HepG2 (cell line): ENCODE measurements at regions not wholly inside any gene's neighbourhood (a gene's known extent, or its start where the extent isn't known, plus 50 kb on each side); places are given as distances from the start of the nearest gene placed in this dataset.

ENCODE experiments used
- ZFP36L2 ChIP-seq: sonication (generic); formaldehyde crosslinking; IDR thresholded peaks from 2 replicates; pipeline ENCODE4 v1.4.0; 2020; ENCODE audit warnings: missing genetic modification reagents
- TF ChIP-seq, protein P1 (sequence below): sonication (generic); formaldehyde crosslinking; IDR thresholded peaks from 2 replicates; pipeline ENCODE4 v1.4.0; 2020; ENCODE audit warnings: mild to moderate bottlenecking, missing genetic modification reagents
- TF ChIP-seq, protein P2 (sequence below): sonication (generic); formaldehyde crosslinking; IDR thresholded peaks from 2 replicates; pipeline ENCODE4 v1.4.0; 2020; ENCODE audit warnings: missing genetic modification reagents

GRCh38 chr10:46236546-46236887 lies 50.3 kb upstream of the ANTXRL start (continued):
- TF ChIP-seq ZFP36L2 (CRISPR knock-in tag): no peak
- TF ChIP-seq, protein P1, sequence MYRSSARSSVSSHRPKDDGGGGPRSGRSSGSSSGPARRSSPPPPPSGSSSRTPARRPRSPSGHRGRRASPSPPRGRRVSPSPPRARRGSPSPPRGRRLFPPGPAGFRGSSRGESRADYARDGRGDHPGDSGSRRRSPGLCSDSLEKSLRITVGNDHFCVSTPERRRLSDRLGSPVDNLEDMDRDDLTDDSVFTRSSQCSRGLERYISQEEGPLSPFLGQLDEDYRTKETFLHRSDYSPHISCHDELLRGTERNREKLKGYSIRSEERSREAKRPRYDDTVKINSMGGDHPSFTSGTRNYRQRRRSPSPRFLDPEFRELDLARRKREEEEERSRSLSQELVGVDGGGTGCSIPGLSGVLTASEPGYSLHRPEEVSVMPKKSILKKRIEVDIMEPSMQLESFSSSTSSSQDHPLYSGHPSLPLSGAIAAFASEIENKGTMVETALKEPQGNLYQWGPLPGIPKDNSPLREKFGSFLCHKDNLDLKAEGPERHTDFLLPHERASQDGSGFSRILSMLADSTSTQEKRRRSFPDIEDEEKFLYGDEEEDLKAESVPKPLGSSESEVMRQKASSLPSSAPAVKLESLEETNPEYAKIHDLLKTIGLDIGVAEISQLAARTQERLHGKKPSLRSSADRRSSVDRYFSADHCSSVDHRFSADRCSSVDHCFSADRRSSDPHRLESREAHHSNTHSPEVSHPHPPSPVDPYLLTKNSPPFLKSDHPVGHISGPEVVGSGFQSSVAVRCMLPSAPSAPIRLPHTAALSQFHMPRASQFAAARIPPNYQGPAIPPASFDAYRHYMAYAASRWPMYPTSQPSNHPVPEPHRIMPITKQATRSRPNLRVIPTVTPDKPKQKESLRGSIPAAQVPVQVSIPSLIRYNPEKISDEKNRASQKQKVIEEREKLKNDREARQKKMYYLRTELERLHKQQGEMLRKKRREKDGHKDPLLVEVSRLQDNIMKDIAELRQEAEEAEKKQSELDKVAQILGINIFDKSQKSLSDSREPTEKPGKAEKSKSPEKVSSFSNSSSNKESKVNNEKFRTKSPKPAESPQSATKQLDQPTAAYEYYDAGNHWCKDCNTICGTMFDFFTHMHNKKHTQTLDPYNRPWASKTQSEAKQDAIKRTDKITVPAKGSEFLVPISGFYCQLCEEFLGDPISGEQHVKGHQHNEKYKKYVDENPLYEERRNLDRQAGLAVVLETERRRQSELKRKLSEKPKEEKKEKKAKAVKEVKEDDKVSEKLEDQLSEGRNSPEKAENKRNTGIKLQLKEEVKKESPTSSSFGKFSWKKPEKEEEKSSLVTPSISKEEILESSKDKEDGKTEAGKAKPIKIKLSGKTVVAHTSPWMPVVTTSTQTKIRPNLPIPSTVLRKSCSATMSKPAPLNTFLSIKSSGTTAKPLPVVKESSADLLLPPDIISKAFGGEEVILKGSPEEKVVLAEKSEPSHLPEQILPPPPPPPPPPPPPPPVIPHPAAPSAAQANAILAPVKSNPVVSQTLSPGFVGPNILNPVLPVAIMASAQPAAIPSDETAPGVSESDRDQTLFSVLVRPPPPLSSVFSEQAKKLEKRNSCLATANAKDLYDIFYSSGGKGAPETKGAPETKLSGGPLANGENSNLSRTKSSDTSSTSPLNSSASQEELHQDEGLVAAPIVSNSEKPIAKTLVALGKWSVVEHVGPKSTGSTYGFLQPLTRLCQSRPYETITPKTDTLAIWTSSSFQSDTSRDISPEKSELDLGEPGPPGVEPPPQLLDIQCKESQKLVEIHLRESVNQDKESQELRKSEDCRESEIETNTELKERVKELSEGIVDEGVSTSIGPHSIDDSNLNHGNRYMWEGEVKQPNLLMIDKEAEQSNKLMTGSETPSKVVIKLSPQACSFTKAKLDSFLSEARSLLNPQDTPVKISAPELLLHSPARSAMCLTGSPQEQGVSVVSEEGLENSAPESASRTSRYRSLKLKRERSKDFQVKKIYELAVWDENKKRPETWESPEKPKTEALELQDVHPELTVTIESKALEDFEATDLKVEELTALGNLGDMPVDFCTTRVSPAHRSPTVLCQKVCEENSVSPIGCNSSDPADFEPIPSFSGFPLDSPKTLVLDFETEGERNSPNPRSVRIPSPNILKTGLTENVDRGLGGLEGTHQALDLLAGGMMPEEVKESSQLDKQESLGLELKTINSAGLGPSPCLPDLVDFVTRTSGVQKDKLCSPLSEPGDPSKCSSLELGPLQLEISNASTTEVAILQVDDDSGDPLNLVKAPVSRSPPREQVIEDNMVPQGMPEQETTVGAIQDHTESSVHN: no peak
- TF ChIP-seq, protein P2, sequence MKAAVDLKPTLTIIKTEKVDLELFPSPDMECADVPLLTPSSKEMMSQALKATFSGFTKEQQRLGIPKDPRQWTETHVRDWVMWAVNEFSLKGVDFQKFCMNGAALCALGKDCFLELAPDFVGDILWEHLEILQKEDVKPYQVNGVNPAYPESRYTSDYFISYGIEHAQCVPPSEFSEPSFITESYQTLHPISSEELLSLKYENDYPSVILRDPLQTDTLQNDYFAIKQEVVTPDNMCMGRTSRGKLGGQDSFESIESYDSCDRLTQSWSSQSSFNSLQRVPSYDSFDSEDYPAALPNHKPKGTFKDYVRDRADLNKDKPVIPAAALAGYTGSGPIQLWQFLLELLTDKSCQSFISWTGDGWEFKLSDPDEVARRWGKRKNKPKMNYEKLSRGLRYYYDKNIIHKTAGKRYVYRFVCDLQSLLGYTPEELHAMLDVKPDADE (CRISPR knock-in tag): no peak
- TF ChIP-seq, all 625 proteins: peak for 0
